Esophagus muscularis mucosa (tissue), 4 donors: ENCODE measurements at regions not wholly inside any gene's neighbourhood (a gene's known extent, or its start where the extent isn't known, plus 50 kb on each side); places are given as distances from the start of the nearest gene placed in this dataset.

ENCODE experiments used
- CTCF ChIP-seq, 3 experiments: fragments of 200-600 bp in 2 of 3; fragments of 450-650 bp in 1 of 3; sonication (generic) in 2 of 3; IDR thresholded peaks; one replicate each; pipeline ENCODE4 v1.5.1; 2017 to 2019; ENCODE audit warnings: antibody characterized with exemption in 3 of 3, mild to moderate bottlenecking in 2 of 3, moderate library complexity in 1 of 3
- EP300 ChIP-seq: sonication (generic); formaldehyde crosslinking; IDR thresholded peaks from one replicate; pipeline ENCODE4 v1.6.1; 2017; ENCODE audit warnings: antibody characterized with exemption
- POLR2A ChIP-seq: fragments of 450-650 bp; IDR thresholded peaks from one replicate; pipeline ENCODE4 v1.6.1; 2017; ENCODE audit warnings: antibody characterized with exemption, moderate library complexity, mild to moderate bottlenecking, low read depth
- POLR2AphosphoS5 ChIP-seq, 2 donors: sonication (generic); formaldehyde crosslinking; IDR thresholded peaks; one replicate each; pipeline ENCODE4 v1.6.1; 2017; ENCODE audit warnings: antibody characterized with exemption in 2 of 2

GRCh38 chr2:58709687-58710354 lies 468.7 kb upstream of the FANCL start:
- TF ChIP-seq CTCF (IDR thresholded peaks at IDR 0.05) (no peak), POLR2AphosphoS5 (IDR thresholded peaks at IDR 0.05) (no peak), POLR2A (no peak), EP300 (no peak)
